Upper lobe of left lung (tissue), 6 donors: ENCODE measurements at regions not wholly inside any gene's neighbourhood (a gene's known extent, or its start where the extent isn't known, plus 50 kb on each side); places are given as distances from the start of the nearest gene placed in this dataset.

ENCODE experiments used
- ATAC-seq, 2 donors: fragments of 200-7000 bp; cut with Tn5 transposase; one replicate each; pipeline ENCODE4 v1.9.1; 2022; ENCODE audit warnings: mild to moderate bottlenecking in 2 of 2, moderate library complexity in 2 of 2; ENCODE audit not compliant: low FRiP score in 2 of 2
- DNase-seq, 2 donors: peaks; one replicate each; pipeline ENCODE4 v3.0.0-alpha.2; 2019 to 2020
- H3K27ac ChIP-seq, 4 donors: fragments of 200-600 bp; sonication (generic); one replicate each; pipeline ENCODE4 v1.5.1; 2016 to 2019
- H3K27me3 ChIP-seq, 4 donors: fragments of 200-600 bp; sonication (generic); one replicate each; pipeline ENCODE4 v1.5.1; 2017 to 2019
- H3K36me3 ChIP-seq, 4 donors: fragments of 200-600 bp; sonication (generic); one replicate each; pipeline ENCODE4 v1.5.1; 2016 to 2019
- H3K4me1 ChIP-seq, 4 donors: fragments of 200-600 bp; sonication (generic); one replicate each; pipeline ENCODE4 v1.5.1; 2018 to 2019
- H3K4me3 ChIP-seq, 4 donors: fragments of 200-600 bp; sonication (generic); one replicate each; pipeline ENCODE4 v1.5.1; 2017 to 2019; ENCODE audit warnings: mild to moderate bottlenecking in 2 of 4, moderate library complexity in 1 of 4
- H3K9me3 ChIP-seq, 4 donors: fragments of 200-600 bp; sonication (generic); one replicate each; pipeline ENCODE4 v1.5.1; 2018 to 2019
- CTCF ChIP-seq, 6 experiments: fragments of 450-650 bp in 4 of 6; fragments of 200-600 bp in 2 of 6; sonication (generic) in 2 of 6; IDR thresholded peaks; one replicate each; pipeline ENCODE4 v1.5.1; 2016 to 2019; ENCODE audit warnings: antibody characterized with exemption in 6 of 6
- EP300 ChIP-seq, 4 donors: sonication (generic); formaldehyde crosslinking; IDR thresholded peaks; one replicate each; pipeline ENCODE4 v1.5.1; 2017; ENCODE audit warnings: antibody characterized with exemption in 4 of 4, control low read depth in 2 of 4
- POLR2A ChIP-seq, 4 donors: fragments of 450-650 bp; IDR thresholded peaks; one replicate each; pipeline ENCODE4 v1.5.1; 2016 to 2017; ENCODE audit warnings: antibody characterized with exemption in 4 of 4, mild to moderate bottlenecking in 2 of 4
- POLR2AphosphoS5 ChIP-seq, 2 donors: sonication (generic); formaldehyde crosslinking; IDR thresholded peaks; one replicate each; pipeline ENCODE4 v1.5.1; 2017; ENCODE audit warnings: antibody characterized with exemption in 2 of 2
- WGBS, 2 donors: methylation state at CpG; one replicate each; pipeline ENCODE4 v1.1.5; 2017 to 2018; 5-methylcytosine and 5-hydroxymethylcytosine counted together
- donor health status: DM: no; HTN: no; CAD: no; lungs with moderate emphysema.
- donor health status: DM: no; HTN: yes; CAD: no; lungs with severe emphysema.

- no peak overlapping the region for H3K27ac ChIP-seq
- DNase-seq (no peak), ATAC-seq (no peak)
- H3K36me3 ChIP-seq, result no peaks in the 10 kb centered on the region
- no peak overlapping the region for H3K4me3 ChIP-seq
- WGBS, 2 donors, result 69 to 86% methylated on average over 5 of the region's 5 CpGs
- H3K4me1 ChIP-seq, result no peaks in the 10 kb centered on the region
- no peaks in the 10 kb centered on the region for H3K27me3 ChIP-seq
- TF ChIP-seq POLR2A (IDR thresholded peaks at IDR 0.05) (no peak), EP300 (IDR thresholded peaks at IDR 0.05) (no peak), POLR2AphosphoS5 (IDR thresholded peaks at IDR 0.05) (no peak), CTCF (IDR thresholded peaks at IDR 0.05) (no peak)
- H3K9me3 ChIP-seq, result no peaks in the 10 kb centered on the region
Observed at GRCh38 chr9:79049371-79049770, 522.4 kb upstream of the TLE4 start.

GRCh38 chr9:79053598-79053997 lies 518.2 kb upstream of the TLE4 start:
- no peaks in the 10 kb centered on the region for H3K36me3 ChIP-seq
- no peak overlapping the region for H3K4me3 ChIP-seq
- H3K4me1 ChIP-seq, result no peaks in the 10 kb centered on the region
- no peaks in the 10 kb centered on the region for H3K27me3 ChIP-seq
- H3K9me3 ChIP-seq, result no peaks in the 10 kb centered on the region
- DNase-seq (no peak), ATAC-seq (no peak)
- WGBS, 2 donors, result 35 to 41% methylated on average over 3 of the region's 3 CpGs
- H3K27ac ChIP-seq, result no peak overlapping the region
- TF ChIP-seq EP300 (IDR thresholded peaks at IDR 0.05), result no peak
- TF ChIP-seq POLR2AphosphoS5 (IDR thresholded peaks at IDR 0.05), result no peak
- TF ChIP-seq CTCF (IDR thresholded peaks at IDR 0.05), result no peak
- no peak for TF ChIP-seq POLR2A (IDR thresholded peaks at IDR 0.05)

GRCh38 chr9:79054500-79054899 lies 517.3 kb upstream of the TLE4 start:
- Histone ChIP-seq H3K36me3 (no peaks in the 10 kb centered on the region), H3K4me3 (no peak overlapping the region), H3K9me3 (no peaks in the 10 kb centered on the region), H3K27ac (no peak overlapping the region), H3K4me1 (no peaks in the 10 kb centered on the region), H3K27me3 (no peaks in the 10 kb centered on the region)
- no peak for ATAC-seq
- TF ChIP-seq EP300 (IDR thresholded peaks at IDR 0.05) (no peak), POLR2A (IDR thresholded peaks at IDR 0.05) (no peak), CTCF (IDR thresholded peaks at IDR 0.05) (no peak), POLR2AphosphoS5 (IDR thresholded peaks at IDR 0.05) (no peak)
- DNase-seq, result no peak
- 91 to 92% methylated on average over 6 of the region's 6 CpGs for WGBS, 2 donors

- 71 to 75% methylated on average over 5 of the region's 5 CpGs for WGBS, 2 donors
Observed at GRCh38 chr9:79056041-79056440, 515.7 kb upstream of the TLE4 start.

More at GRCh38 chr9:79056041-79056440, 515.7 kb upstream of the TLE4 start:
- Histone ChIP-seq H3K27me3 (no peaks in the 10 kb centered on the region), H3K36me3 (no peaks in the 10 kb centered on the region), H3K27ac (no peak overlapping the region), H3K4me3 (no peak overlapping the region), H3K9me3 (no peaks in the 10 kb centered on the region), H3K4me1 (no peaks in the 10 kb centered on the region)
- no peak for DNase-seq
- TF ChIP-seq POLR2A (IDR thresholded peaks at IDR 0.05) (no peak), POLR2AphosphoS5 (IDR thresholded peaks at IDR 0.05) (no peak), EP300 (IDR thresholded peaks at IDR 0.05) (no peak), CTCF (IDR thresholded peaks at IDR 0.05) (no peak)
- no peak for ATAC-seq
